H1 (cell line): ENCODE measurements at regions not wholly inside any gene's neighbourhood (a gene's known extent, or its start where the extent isn't known, plus 50 kb on each side); places are given as distances from the start of the nearest gene placed in this dataset.
A peak's percentile ranks its signal among the peaks of the same experiment; 100 is the strongest.

Experiments
- CTCF ChIA-PET: fragments of 300-600 bp; sonication (Branson Sonifier 250); formaldehyde crosslinking; loops from one replicate; lab custom pipeline; 2021; ENCODE audit not compliant: partially characterized antibody; lab: Charles Lee
- POLR2A ChIA-PET: fragments of 300-600 bp; sonication (Branson Sonifier 250); formaldehyde crosslinking; loops from one replicate; lab custom pipeline; 2021; ENCODE audit warnings: inconsistent platforms; ENCODE audit not compliant: partially characterized antibody; lab: Charles Lee
- DNase-seq, 2 experiments: peaks; one replicate each; pipeline versions ENCODE4 v3.0.0 to v3.0.0-alpha.2; 2010 to 2022; ENCODE audit warnings: low spot score in 2 of 2, low read depth in 1 of 2, mixed read lengths in 1 of 2
- FAIRE-seq: peaks from 2 replicates; lab custom pipeline; 2011; peaks lifted over from hg19 to GRCh38; lab: Jason Lieb, UNC
- H2AFZ ChIP-seq: 2 replicates; pipeline ENCODE4 v1.8.1; 2012; ENCODE audit warnings: low read length, inconsistent platforms
- H2AK5ac ChIP-seq: 2 replicates; pipeline ENCODE4 v1.6.1; 2013; ENCODE audit warnings: low read depth, low read length
- H2BK120ac ChIP-seq: replicated peaks from 2 replicates; pipeline ENCODE3; 2013; ENCODE audit warnings: low read depth, low read length, inconsistent platforms
- H2BK12ac ChIP-seq: 2 replicates; pipeline ENCODE4 v1.6.1; 2013; ENCODE audit warnings: low read depth, low read length
- H2BK15ac ChIP-seq: 2 replicates; pipeline ENCODE4 v1.6.1; 2013; ENCODE audit warnings: low read length
- H2BK20ac ChIP-seq: 2 replicates; pipeline ENCODE4 v1.6.1; 2013; ENCODE audit warnings: low read length
- H2BK5ac ChIP-seq: 2 replicates; pipeline ENCODE4 v1.6.1; 2013; ENCODE audit warnings: low read depth, low read length
- H3K14ac ChIP-seq: 2 replicates; pipeline ENCODE4 v1.6.1; 2013; ENCODE audit warnings: inconsistent platforms; ENCODE audit not compliant: insufficient read length
- H3K18ac ChIP-seq: 2 replicates; pipeline ENCODE4 v1.6.1; 2013; ENCODE audit warnings: low read length; ENCODE audit errors: extremely low read depth
- H3K23ac ChIP-seq: 2 replicates; pipeline ENCODE4 v1.6.1; 2013; ENCODE audit warnings: inconsistent platforms; ENCODE audit not compliant: insufficient read length
- H3K23me2 ChIP-seq: 2 replicates; pipeline ENCODE4 v1.6.1; 2013; ENCODE audit warnings: low read depth, low read length
- H3K27ac ChIP-seq: 2 replicates; pipeline ENCODE4 v1.6.1; 2011; ENCODE audit warnings: low read depth, low read length, inconsistent platforms
- H3K27me3 ChIP-seq, 4 experiments: replicated peaks in 1 of 4; 1 replicate in 1 of 4; 2 replicates in 3 of 4; pipeline versions ENCODE4 v1.6.1 to v1.8.1; 2011 to 2013; ENCODE audit warnings: low read length in 3 of 4, mild to moderate bottlenecking in 3 of 4, inconsistent platforms in 2 of 4, mixed read lengths in 2 of 4, moderate library complexity in 1 of 4; ENCODE audit not compliant: control insufficient read depth in 3 of 4, insufficient read depth in 3 of 4; ENCODE audit errors: extremely low read depth in 1 of 4
- H3K36me3 ChIP-seq, 4 experiments: 2 replicates each; pipeline versions ENCODE4 v1.6.1 to v1.8.1; 2011 to 2013; ENCODE audit warnings: mild to moderate bottlenecking in 4 of 4, low read length in 3 of 4, moderate library complexity in 2 of 4, control low read depth in 1 of 4, inconsistent platforms in 1 of 4; ENCODE audit not compliant: insufficient read depth in 4 of 4, control insufficient read depth in 2 of 4
- H3K4ac ChIP-seq: replicated peaks from 2 replicates; pipeline ENCODE3; 2013; ENCODE audit warnings: low read length, low read depth, mixed read lengths, inconsistent platforms; ENCODE audit not compliant: insufficient read length
- H3K4me1 ChIP-seq, 4 experiments: replicated peaks in 1 of 4; 1 replicate in 1 of 4; 2 replicates in 3 of 4; pipeline versions ENCODE4 v1.6.1 to v1.8.1; 2011 to 2013; ENCODE audit warnings: low read length in 3 of 4, inconsistent platforms in 2 of 4, mixed read lengths in 1 of 4; ENCODE audit not compliant: insufficient read depth in 4 of 4, control insufficient read depth in 3 of 4
- H3K4me2 ChIP-seq, 2 experiments: 2 replicates each; pipeline versions ENCODE4 v1.6.1 to v1.8.1; 2011 to 2013; ENCODE audit warnings: low read depth in 2 of 2, low read length in 2 of 2, control low read depth in 1 of 2, inconsistent platforms in 1 of 2, mild to moderate bottlenecking in 1 of 2; ENCODE audit not compliant: insufficient read depth in 1 of 2
- H3K4me3 ChIP-seq, 4 experiments: fragments of 200-600, 300-600 bp in 1 of 4; sonication (generic), shearing (Covaris generic), sonication (Bioruptor Twin) in 1 of 4; 2 replicates each; pipeline versions ENCODE4 v1.5.1 to v1.8.1; 2011 to 2016; ENCODE audit warnings: low read length in 4 of 4, low read depth in 3 of 4, control low read depth in 2 of 4, inconsistent platforms in 2 of 4, mild to moderate bottlenecking in 2 of 4, mixed read lengths in 1 of 4, moderate library complexity in 1 of 4; ENCODE audit not compliant: insufficient read depth in 2 of 4; ENCODE audit errors: extremely low read depth in 1 of 4
- H3K56ac ChIP-seq: replicated peaks from 2 replicates; pipeline ENCODE3; 2013; ENCODE audit warnings: low read depth, mild to moderate bottlenecking, mixed read lengths, low read length, inconsistent platforms; ENCODE audit not compliant: insufficient read length
- H3K79me1 ChIP-seq: 2 replicates; pipeline ENCODE4 v1.6.1; 2013; ENCODE audit warnings: low read depth, low read length, control low read depth
- H3K79me2 ChIP-seq, 2 experiments: 2 replicates each; pipeline versions ENCODE4 v1.6.1 to v1.8.1; 2012 to 2013; ENCODE audit warnings: low read length in 2 of 2, mild to moderate bottlenecking in 2 of 2, inconsistent platforms in 1 of 2; ENCODE audit not compliant: insufficient read depth in 2 of 2, control insufficient read depth in 1 of 2
- H3K9ac ChIP-seq, 4 experiments: replicated peaks in 1 of 4; 1 replicate in 1 of 4; 2 replicates in 3 of 4; pipeline versions ENCODE4 v1.6.1 to v1.8.1; 2011 to 2013; ENCODE audit warnings: low read depth in 3 of 4, low read length in 3 of 4, control low read depth in 2 of 4, mild to moderate bottlenecking in 2 of 4, moderate library complexity in 2 of 4, inconsistent platforms in 1 of 4; ENCODE audit errors: extremely low read depth in 1 of 4
- H3K9me3 ChIP-seq, 2 experiments: 2 replicates each; pipeline versions ENCODE4 v1.6.1 to v1.8.1; 2012 to 2013; ENCODE audit warnings: mild to moderate bottlenecking in 2 of 2, moderate library complexity in 2 of 2, control low read depth in 1 of 2, inconsistent platforms in 1 of 2, low read depth in 1 of 2, low read length in 1 of 2, mixed read lengths in 1 of 2; ENCODE audit not compliant: insufficient read depth in 2 of 2
- H4K20me1 ChIP-seq, 2 experiments: replicated peaks in 1 of 2; 2 replicates each; pipeline versions ENCODE3 to v1.8.1; 2011 to 2013; ENCODE audit warnings: inconsistent platforms in 2 of 2, low read length in 2 of 2, mild to moderate bottlenecking in 1 of 2; ENCODE audit not compliant: insufficient read depth in 2 of 2, control insufficient read depth in 1 of 2
- H4K5ac ChIP-seq: 2 replicates; pipeline ENCODE4 v1.6.1; 2013; ENCODE audit warnings: low read length, low read depth, mixed read lengths, inconsistent platforms; ENCODE audit not compliant: insufficient read length
- H4K8ac ChIP-seq: 2 replicates; pipeline ENCODE4 v1.8.0; 2013; ENCODE audit warnings: mild to moderate bottlenecking, moderate library complexity, low read length, inconsistent platforms; ENCODE audit not compliant: insufficient read depth; ENCODE audit errors: extremely low read depth
- H4K91ac ChIP-seq: replicated peaks from 2 replicates; pipeline ENCODE3; 2013; ENCODE audit warnings: low read length, mixed read lengths, inconsistent platforms; ENCODE audit not compliant: insufficient read length
- CHD1 ChIP-seq: IDR thresholded peaks from 2 replicates; pipeline ENCODE4 v1.6.1; 2012; ENCODE audit warnings: low read depth, low read length, improper control_type of control experiment
- WGBS, 2 experiments: shearing (Covaris generic) in 1 of 2; methylation state at CpG; one replicate each; pipeline versions ENCODE4 v1.1.6 to v1.1.7; 2013 to 2015; ENCODE audit warnings: low lambda C conversion rate in 2 of 2, mixed read lengths in 2 of 2, inconsistent platforms in 1 of 2, low coverage in 1 of 2, missing lambda C conversion rate in 1 of 2; ENCODE audit not compliant: insufficient replicate concordance in 2 of 2, insufficient coverage in 1 of 2, insufficient read length in 1 of 2; ENCODE audit errors: extremely low coverage in 1 of 2, missing lambda C conversion rate in 1 of 2; 5-methylcytosine and 5-hydroxymethylcytosine counted together

DNA sequence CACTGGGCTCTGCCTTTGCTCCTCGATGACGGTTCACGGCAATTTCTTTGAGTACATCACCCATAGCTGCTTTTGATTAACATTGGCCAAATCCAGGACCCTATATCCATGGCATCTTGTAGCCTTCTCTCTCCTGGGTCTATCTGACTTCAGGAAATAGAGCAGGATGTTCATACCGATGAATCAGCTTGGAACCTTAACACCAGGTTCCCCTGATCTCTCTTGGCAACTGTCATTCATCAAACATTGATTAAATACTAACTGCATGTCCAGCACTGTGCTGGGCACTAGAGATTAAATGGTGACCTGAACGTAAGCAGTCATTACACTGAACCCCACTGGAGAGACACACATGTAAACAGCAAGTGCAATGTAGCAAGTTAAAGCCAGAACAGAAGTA is 77.0 kb upstream of the MED13L start:
- Histone ChIP-seq H2BK15ac (no peak overlapping the region), H3K23me2 (no peaks in the 10 kb centered on the region; the same call in 1 of the 2 replicates), H3K4me1 (peaks cover 2 to 12% (median 5%) of the 10 kb centered on the region in 4 experiments; a peak in 5 of 7 replicates), H3K56ac (no peak overlapping the region), H3K4ac (no peak overlapping the region), H3K4me3 (no peak overlapping the region), H3K4me2 (no peak overlapping the region), H4K8ac (no peak overlapping the region), H2AK5ac (peak overlapping the region; percentile 33; the same call in 1 of the 2 replicates), H3K9me3 (peaks cover 0 to 3% of the 10 kb centered on the region in 2 experiments; a peak in 1 of 4 replicates), H3K27ac (no peak overlapping the region), H3K14ac (no peak overlapping the region), H2BK12ac (no peak overlapping the region), H3K23ac (no peak overlapping the region), H2BK120ac (no peak overlapping the region), H4K20me1 (no peaks in the 10 kb centered on the region), H2BK5ac (no peak overlapping the region), H2AFZ (no peak overlapping the region), H3K27me3 (no peaks in the 10 kb centered on the region), H3K18ac (no peak overlapping the region), H3K36me3 (no peaks in the 10 kb centered on the region), H4K91ac (no peak overlapping the region), H3K9ac (no peak overlapping the region), H2BK20ac (no peak overlapping the region), H3K79me2 (no peaks in the 10 kb centered on the region), H3K79me1 (no peaks in the 10 kb centered on the region), H4K5ac (no peak overlapping the region)
- DNase-seq (no peak), FAIRE-seq (no peak)
- TF ChIP-seq CHD1: no peak
- CTCF ChIA-PET: no interaction called here
- WGBS, 2 experiments: 86% methylated on average over 5 of the region's 5 CpGs; no CpG with 5 or more reads in 1 of the 2 experiments
- POLR2A ChIA-PET: no interaction called here
